ENCODE measurements at regions not wholly inside any gene's neighbourhood (a gene's known extent, or its start where the extent isn't known, plus 50 kb on each side); places are given as distances from the start of the nearest gene placed in this dataset.
"Not testable (repeated sequence)": the region's sequence is repeated elsewhere in the genome, so short reads cannot be mapped to it uniquely, and the experiment has no call there.

DNA sequence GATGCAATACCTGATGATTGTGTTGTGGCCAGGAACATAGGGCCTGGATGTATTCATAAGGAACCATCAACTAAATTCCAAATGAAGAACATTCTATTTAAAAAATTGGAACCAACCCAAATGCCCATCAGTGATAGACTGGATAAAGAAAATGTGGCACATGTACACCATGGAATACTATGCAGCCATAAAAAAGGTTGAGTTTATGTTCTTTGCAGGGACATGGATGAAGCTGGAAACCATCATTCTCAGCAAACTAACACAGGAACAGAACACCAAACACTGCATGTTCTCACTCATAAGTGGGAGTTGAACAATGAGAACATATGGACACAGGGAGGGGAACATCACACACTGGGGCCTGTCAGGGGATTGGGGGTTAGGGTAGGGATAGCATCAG lies 150.6 kb downstream of the DUSP10 start:
- not testable (repeated sequence) for DNase-seq

DNA sequence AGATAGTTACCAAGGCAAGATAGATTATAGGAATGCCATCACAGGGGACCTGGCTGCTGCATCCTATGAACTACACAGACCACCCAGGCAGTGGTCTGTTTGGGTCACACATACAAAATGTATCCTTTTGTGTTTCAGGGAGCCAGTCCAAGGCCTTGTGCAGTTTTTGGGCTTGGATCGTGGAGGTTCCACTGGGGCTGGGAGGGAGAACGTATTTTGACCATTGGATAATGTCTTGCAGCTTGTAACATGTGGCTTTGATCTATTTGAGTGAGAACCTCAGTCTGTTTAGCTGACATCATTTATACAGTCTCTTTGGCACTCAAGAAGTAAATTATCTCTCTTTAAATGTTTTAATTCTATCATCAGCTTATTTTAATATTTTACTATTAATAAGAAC lies 147.3 kb downstream of the DUSP10 start:
- DNase-seq, result no peak

DNA sequence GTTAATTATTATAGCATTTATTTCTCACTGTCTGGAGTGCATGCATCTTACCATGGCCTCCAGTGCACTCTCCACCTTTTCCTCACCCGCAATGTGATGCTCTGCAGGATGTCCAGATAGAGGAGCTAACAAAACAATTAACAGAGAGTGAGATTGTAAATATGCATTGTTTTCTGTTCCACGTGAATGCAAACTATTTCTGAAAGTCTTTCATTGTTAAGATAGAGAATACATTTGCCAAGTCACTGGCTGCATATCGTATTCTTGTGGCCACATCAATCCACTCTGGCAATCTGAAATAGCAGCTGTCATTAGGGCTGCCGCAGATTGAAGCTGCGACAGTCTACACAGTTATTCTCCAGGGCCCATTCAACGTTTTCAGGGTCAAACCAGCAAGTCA lies 143.8 kb downstream of the DUSP10 start:
- DNase-seq, result no peak

DNA sequence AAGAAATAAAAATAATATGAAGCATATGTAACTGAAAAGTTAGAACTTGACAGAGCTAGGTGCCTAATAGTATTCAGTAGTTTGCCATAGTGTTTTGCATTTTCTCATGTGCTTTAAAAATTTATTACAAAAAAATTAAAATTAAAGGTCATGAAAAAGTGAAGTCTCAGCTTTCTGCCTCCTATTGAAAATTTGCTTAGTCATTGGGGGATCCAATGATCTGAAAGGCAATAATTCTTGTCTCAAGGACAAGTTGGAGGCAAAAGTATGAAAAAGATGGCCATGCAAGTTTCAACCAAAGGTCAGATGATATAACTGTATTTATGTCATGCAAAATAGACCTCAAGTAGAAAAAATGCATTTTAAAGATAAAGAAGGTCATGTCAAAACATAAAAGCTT lies 140.7 kb downstream of the DUSP10 start:
- no peak for DNase-seq

DNA sequence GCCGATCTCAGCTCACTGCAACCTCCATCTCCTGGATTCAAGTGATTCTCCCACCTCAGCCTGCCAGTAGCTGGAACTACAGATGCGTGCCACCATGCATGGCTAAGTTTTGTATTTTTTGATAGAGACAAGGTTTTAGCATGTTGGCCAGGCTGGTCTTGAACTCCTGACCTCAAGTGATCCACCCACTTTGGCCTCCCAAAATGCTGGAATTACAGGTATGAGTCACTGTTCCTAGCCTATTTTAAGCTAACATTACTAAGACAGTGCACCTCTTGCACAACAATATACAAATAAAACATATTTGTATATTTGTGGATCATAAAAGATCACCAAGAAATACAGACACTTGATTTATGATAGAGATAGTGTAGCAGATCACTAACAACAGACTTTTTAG lies 139.1 kb downstream of the DUSP10 start:
- DNase-seq, result no peak

DNA sequence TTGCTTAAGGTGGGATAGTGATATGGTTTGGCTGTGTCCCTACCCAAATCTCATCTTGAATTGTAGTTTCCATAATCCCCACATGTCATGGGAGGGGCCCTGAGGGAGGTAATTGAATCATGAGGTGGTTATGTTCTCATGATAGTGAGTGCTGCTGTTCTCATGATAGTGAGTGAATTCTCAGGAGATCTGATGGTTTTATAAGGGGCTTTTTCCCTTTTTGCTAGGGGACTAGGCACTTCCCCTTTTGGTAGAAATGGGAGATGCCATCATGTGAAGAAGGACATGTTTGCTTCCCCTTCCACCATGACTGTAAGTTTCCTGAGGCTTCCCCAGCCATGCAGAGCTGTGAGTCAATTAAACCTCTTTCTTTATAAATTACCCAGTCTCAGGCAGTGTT lies 137.5 kb downstream of the DUSP10 start:
- DNase-seq, result not testable (repeated sequence)

DNA sequence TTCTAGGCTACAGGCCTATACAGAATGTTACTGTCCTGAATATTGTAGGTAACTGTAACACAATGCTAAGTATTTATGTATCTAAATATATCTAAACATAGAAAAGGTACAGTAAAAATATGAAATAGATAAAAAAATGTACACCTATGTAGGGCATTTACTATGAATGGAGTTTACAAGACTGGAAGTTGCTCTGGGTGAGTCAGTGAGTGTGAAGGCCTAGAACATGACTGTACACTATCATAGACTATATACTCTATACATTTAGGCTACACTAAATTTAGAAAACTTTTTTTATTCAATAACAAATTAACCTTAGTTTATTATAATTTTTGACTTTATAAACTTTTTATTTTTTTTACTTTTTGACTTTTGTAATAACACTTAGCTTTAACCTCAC lies 136.9 kb downstream of the DUSP10 start:
- no peak for DNase-seq

DNA sequence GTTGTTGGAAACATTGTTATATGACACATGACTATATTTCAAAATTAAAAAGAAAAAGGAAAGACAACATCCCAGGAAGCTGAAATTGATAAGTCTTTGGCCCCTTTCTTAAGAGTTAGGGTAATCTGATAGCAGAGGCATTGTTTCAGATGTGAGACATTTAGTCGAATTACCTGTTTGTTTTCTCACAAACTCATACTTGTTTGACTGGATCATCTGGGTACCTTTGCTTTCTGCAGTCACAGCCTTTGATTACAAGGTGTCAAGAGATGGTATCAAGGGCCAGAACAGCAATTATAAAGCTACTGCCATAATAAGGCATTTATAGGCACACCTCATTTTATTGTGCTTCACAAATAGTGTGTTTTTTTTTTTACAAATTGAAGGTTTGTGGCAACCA lies 136.3 kb downstream of the DUSP10 start:
- DNase-seq, result no peak

DNA sequence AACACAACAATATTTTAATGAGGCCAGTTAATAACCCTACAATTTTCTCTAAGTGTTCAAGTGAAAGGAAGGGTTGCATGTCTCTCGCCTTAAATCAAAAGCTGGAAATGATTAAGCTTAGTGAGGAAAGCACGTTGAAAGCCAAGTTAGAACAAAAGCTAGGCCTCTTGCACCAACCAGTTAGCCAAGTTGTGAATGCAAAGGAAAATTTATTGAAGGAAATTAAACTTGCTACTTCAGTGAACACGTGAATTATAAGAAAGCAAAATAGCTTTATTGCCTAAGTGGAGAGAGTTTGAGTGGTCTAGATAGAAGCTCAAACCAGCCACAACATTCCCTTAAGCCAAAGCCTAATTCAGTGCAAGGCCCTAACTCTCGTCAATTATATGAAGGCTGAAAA lies 135.6 kb downstream of the DUSP10 start:
- no peak for DNase-seq

DNA sequence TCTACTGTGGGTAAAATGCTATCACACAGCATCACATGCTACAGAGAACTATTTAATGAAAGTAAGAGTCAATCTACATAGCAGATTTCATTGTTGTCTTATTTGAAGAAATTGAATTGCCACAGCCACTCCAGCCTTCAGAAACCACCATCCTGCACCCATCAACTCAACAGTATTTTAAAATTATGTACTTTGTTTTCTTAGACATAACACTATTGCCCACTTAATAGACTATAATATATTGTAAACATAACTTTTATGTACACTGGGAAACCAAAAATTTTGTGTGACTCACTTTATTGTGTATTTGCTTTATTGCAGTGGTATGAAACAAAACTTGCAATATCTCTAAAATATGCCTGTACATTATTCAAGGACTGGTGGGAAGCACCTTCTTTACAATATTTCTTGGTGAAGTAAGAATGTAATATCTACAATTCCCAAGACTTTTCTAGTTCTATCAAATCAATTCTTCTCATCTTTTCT lies 133.0 kb downstream of the DUSP10 start:
- no peak for DNase-seq

DNA sequence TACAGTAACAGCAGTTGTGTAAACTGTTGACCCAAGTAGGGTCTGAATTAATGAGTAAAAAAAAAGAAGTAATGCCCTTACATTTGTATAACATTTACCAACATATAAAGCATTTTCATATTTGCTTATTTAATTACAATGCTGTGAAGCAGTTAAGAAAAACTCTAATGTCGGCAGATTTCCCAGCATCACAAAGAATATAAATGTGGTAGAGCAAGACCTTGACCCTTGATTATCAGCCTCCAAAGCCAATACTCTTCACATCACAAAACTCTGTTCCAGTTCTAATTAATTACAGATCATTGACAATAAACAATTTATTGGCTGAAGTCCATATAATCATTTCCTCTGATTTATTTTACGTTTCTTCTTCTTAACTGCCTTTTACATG lies 130.2 kb downstream of the DUSP10 start:
- DNase-seq, result no peak

DNA sequence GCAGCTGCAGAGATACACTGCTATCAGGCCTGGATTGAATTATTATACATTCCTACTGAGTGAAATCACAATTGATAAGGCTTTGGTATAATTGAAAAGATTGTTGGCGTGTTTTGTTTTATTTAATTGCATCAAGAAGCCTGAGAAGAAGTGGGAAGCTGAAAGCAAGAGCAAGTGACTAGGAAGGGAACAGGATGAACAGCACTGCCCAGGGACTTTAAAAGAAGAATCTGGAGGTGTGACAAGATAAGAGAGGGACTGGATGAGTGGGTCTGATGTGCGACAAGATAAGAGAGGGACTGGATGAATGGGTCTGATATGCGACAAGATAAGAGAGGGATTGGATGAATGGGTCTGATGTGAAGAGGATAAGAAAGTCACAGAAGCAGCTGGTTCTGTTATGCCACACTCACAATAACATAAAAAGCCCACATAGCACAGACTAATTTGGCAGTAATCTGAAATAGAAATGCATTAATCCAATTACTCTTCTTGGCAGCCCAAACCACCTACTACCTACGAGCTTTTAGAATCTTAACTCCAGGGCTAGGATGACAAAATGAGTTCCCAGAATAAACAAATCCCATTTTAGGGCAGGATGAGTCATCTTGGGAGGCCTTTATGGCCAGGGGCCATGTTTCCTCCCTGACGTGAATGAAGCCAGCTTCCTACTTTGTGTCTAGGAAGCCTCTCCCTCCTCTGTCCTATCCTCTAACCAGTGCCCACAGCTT lies 129.7 kb downstream of the DUSP10 start:
- no peak for DNase-seq

DNA sequence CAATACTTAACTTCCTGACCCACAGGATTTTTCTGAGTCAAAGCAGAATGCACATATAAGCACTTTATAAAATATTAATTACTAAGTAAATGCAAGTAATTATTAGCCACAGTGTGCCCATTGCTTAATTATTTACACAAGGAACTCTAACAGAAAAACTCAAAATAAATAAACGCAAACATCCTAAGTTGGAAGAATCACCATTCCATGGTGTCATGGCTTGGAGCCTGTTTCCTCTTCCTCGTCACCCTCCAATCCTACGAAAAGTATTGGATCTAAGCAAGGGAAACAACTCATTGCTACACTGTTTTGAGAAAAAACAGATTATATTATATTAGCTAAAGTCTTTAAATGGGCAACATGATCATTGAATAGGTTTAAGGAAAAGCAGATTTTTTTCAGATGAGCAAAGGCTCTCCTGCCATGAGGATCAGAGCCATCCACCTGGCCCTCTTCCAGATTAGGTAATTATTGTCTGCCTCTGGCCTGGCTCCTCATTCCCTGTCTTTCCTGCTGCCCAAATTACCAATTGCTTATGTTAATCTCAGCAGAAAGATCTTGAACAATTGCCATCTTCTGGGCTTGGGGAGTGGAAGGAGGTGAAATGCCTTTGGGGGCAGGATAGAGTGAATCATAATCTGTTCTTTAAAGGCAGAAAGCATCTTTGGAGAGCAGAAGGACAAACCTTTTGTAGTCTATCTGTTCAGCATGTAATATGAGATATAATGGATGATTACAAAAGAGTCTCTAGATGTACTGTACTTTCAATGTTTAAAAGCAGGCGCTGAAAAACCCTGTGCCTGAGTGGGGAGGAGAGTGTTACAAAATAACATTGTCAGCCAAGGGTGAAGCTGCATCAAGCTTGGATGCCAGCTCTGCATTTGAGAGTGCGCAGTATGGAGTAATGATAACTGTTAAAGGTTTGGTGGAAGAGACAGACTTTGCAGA lies 121.2 kb downstream of the DUSP10 start:
- DNase-seq, result no peak

DNA sequence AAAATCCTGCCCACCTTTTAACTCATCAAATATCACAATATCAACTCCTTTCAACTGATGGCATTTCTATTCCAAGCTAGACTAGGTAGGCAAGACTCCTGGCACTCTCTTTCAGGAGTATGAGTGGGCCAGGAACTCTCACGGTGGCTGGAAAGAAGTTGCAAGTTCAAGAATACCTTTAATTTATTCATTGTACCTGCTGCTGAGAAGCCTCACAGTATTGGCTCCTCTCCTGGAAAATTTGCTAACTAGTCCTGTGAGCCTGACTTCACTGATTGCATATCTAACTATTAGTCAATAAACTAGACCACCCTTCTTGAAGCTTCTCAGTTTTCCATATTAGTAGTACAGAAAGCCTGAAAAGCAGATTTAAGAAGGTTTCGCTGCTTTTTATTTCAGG lies 120.2 kb downstream of the DUSP10 start:
- DNase-seq, result no peak

DNA sequence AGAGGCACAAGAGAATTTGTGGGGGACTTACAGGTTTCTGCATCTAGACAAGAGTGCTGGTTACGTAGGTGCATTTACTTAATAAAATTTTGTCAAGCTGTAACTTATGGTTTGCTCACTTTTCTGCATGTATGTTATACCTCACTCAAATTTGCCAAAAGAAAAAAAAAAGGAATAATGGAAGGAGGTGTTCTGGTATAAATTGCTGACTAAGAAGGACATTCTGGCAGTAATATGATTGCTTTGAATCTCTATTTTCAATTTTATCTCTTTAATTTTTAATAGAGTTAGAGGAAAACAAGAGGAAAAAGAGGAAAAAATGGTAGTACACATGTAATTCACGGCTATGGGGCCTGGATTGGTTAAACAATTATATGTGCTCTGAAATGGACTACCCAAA lies 119.5 kb downstream of the DUSP10 start:
- DNase-seq, result no peak

DNA sequence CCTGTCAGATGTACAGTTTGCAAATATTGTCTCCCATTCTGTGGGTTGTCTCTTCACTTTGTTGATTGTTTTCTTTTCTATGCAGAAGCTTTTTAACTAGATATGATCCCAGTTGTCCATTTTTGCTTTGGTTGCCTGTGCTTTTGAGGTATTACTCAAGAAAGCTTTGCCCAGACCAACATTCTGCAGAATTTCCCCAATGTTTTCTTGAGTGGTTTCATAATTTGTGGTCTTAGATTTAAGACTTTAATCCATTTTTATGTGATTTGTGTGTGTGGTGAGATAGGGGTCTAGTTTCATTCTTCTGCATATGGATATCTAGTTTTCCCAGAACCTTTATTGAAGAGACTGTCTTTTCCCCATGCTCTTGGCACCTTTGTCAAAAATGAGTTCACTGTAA lies 116.9 kb downstream of the DUSP10 start:
- DNase-seq, result no peak

DNA sequence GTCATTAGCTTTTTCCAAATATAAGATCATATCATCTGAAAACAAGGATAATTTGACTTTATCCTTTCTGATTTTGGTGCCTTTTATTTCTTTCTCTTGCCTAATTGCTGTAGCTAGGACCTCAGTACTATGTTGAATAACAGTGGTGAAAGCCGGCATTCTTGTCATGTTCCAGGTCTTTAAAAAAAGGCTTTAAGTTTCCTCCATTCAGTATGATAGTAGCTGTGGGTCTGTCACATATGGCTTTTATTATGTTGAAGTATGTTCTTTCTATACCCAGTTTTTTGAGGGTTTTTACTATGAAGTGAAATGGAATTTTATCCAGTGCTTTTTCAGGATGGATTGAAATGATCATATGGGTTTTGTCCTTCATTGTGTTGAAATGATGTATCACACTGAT lies 115.8 kb downstream of the DUSP10 start:
- DNase-seq, result no peak

DNA sequence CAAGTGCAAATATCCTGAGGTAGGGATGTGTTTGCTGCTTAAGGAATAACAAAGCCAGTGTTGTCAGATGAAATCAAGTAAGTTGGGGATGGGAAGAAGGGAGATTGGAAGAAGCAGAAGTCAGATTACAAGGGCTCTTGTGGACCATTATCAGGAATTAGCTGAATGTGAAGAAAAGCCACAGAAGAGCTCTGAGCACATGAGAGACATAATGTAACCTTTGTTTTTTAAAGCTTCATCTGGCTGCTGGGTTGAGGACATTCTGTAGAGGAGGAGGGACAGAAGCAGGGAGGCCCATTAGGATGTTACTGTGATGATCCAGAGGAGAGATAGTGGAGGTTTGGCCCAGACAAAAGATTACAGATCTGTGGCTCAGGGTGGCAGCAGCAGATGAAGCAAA lies 111.7 kb downstream of the DUSP10 start:
- DNase-seq, result no peak

DNA sequence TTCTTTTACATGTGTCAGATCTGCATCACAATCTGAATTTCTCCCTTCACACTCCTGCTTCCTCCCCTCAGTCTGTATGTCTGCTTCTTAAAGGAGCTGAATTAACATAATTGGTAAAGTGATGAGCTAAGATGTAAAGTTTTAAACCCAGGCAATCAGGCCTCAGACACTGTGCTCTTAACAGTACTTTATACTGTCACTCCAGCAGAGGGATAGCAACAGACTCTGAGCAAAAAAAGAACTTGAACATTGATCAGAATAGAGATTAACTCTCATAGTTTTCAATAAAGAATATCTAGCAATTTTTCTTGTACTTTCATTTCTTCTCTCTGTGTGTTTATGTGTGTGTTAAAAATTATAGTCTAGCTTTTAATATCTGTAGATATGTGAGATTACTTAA lies 110.3 kb downstream of the DUSP10 start:
- DNase-seq, result no peak

DNA sequence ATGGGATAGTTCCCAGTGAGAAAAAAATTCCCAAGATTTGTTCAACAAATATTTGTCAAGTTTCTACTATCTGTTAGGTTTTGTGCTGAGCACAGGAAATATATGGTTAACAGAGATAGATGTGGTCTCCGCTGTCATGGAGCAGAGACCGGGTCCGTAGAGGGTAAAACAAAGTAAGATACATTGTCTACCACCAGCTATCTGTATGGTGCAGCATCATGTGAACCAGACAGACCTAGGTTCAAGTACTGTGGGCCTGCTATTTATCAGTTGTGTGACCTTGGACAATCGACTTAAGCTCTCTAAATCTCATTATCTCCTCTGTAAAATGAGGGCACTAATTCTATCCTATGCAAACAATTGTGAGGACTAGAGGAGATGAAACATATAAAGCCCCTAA lies 109.8 kb downstream of the DUSP10 start:
- no peak for DNase-seq

DNA sequence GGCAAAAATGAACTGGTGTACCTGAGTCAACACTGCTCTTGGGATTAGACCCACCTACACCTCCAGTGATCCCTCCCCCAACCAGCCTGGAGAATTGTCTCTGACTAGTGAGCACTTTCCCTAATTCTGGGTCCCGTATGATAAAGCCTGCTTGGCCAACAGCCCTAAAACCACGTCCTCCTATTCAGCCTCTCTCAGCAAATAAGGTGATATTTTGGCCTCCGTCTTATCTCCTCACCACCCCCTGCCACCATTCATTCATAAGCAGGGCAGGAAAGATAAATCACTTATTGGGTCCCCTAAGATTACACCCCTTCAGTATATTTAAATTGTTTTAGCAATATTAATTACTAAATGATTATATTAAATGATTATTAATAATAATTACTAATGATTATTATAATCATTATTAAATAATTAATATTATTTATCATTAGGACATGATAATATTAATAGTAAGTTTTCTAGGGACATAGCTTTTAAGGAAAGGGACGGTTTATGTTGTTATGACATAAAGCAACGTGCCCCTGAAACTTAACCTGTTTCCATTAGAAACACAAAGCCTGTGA lies 108.0 kb downstream of the DUSP10 start:
- DNase-seq, result no peak

DNA sequence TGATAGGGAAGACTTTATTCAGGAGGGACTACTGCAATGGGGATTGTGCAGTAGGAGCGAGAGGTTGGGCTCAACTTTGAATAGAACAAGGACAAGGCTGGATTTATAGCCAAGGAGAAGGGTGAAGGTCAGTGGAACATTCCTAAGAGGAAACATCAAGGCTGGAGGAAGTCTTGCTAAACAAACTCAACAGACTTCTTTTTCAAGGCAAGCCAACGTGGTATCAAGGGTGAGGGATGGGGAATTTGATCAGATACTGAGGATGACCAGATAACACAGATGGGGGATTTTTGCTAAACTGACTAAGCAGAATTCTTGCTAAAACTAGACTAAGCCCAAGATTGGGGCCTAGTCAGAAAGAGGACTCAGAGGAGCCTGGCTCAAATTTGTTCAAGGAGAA lies 107.3 kb downstream of the DUSP10 start:
- DNase-seq, result no peak

DNA sequence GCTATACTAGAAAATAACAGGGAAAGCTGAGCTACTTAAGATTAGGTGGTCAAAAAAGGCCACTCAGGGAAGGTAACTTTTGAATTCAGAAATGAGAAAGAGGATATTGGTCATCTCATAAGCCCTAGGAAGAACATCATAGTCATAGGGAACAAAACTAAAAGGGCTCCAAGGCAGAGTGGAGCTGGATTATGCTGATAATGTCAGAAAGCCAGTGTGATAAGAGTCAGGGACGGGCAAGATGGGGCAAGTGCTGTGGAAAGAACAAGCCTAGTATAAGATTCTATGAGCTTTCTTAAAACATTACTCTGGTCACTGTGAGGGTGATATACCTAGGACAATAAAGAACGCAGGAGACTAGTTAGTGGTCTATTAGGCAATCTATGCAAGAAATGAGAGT lies 106.6 kb downstream of the DUSP10 start:
- DNase-seq, result no peak

DNA sequence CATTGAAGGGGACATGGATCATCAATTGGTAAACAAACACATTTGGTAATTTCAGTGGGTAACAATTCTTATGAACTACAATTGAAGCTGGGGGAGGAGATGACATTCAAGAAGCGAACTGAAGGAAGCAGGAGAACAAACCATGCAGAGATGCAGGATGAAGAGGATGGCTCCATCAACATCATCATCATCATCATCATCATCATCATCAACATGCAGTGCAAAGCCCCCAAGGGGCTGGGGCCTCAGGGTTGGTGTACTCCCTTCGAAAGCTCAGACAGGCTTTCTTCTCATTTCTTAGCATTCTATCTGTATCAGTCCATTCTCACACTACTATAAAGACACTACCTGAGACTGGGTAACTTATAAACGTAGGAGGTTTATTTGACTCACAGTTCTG lies 105.8 kb downstream of the DUSP10 start:
- no peak for DNase-seq

All from CD4-positive, alpha-beta T cell treated with Interleukin-4 for 1 hour (primary cell).